HG03159 (cell line): ENCODE measurements at regions not wholly inside any gene's neighbourhood (a gene's known extent, or its start where the extent isn't known, plus 50 kb on each side); places are given as distances from the start of the nearest gene placed in this dataset.
"Not testable (repeated sequence)": the region's sequence is repeated elsewhere in the genome, so short reads cannot be mapped to it uniquely, and the experiment has no call there.

Experiments
- ATAC-seq: cut with Tn5 transposase; IDR thresholded peaks from one replicate; pipeline ENCODE4 v1.9.1; 2021; ENCODE audit warnings: mild to moderate bottlenecking, moderate library complexity; ENCODE audit not compliant: unreplicated experiment

GRCh38 chr11:82539669-82540068 lies 194.0 kb downstream of the FAM181B start:
- peak; percentile 87 for ATAC-seq

DNA sequence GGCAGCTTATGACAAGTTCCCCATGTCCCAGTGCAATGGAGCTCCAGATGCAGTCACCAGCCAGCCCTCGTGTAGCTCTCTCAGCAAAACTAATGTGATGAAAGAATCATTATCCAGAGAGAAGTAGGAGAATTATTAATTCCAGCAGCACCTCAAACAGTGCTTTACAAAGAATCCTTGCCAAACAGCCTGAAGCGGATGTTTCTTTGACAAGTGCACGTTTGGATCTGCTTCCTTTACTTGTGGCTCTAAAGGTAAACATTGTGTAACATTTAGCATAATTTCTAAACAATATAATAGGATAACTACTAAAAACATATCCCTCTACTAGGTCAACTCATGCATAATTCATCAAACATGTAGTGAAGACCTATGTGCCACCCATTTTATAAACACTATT lies 197.0 kb downstream of the FAM181B start:
- no peak for ATAC-seq

- no peak for ATAC-seq
Observed at GRCh38 chr11:82533628-82534327, 199.9 kb downstream of the FAM181B start.

DNA sequence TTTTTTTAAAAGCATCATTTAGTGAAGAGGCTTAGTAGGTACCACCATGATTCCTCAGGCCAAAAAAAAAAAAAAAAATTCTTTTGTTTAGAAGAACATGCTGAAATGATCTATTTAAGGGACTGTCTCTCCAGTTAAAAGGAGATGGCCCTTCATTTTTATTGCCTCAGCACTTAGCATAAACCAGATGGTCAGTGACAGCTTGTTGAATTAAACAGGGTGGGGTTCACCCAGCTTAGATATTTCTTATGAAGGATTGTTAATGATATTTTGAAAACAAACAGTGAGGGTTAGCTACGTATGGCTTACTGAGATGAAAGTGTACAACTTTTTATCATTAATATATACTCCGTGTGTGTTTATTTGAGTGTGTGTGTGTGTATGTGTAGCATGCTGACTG lies 203.7 kb downstream of the FAM181B start:
- ATAC-seq = no peak

DNA sequence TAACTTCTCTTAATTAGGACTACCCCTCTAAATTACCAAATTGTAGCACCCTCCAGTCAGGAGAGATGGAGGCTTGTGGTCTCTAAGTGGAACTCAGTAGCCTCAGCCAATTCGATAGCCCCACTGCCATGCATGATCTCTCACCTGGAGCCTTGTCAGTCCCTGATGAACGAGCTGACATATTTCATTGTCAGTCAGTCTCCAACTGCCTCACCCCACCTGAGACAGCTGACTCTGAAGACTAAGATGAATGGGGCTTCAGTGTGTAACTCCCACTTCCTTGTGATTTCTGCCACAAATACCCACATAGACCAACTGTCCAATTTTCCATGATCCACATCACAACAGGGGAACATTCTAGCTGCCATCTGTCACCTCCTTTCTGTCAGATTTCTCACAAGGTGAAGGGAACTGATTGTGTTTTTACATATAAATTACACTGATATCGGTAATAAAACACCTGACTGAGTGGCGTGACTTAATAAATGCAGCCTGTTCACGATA lies 206.5 kb downstream of the FAM181B start:
- no peak for ATAC-seq

GRCh38 chr11:82523141-82523540 lies 210.5 kb downstream of the FAM181B start:
- no peak for ATAC-seq

DNA sequence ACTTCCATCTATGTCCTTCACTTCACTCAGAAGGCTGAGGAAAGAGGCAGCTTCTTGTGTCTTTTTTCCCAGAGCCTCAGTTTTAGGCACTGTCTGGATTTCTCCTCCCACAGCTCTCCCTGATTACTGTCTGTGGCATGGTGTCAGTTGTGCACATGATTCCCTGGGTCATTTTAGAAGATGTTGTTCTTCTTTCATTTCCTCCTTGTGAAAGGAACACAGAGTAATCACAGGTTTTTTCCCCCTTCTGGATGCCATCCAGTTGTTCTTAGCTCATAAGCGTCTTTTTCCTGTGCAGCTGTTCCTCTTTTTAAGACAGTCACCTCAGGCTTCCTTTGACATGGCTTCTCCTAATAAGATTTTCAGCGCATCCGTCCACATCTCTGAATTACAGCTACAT lies 212.2 kb downstream of the FAM181B start:
- ATAC-seq = no peak

DNA sequence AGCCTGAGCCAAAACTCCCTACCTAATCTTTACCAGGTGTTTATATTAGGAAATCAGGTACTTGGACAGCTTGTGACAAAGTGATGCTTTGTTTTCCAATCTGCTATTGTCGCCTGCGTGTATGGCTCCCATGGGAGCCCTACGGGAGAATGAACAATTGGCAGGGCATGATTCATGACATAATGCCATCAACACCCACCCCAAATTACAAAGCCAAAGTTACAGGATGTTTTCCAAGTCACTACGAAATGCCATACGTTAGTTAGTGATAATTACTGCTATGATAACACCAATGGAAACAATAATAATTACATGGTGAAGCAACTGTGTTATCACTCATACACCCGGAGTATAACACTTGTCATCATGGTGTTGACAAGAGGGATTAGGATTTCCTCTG lies 226.4 kb downstream of the FAM181B start:
- no peak for ATAC-seq

DNA sequence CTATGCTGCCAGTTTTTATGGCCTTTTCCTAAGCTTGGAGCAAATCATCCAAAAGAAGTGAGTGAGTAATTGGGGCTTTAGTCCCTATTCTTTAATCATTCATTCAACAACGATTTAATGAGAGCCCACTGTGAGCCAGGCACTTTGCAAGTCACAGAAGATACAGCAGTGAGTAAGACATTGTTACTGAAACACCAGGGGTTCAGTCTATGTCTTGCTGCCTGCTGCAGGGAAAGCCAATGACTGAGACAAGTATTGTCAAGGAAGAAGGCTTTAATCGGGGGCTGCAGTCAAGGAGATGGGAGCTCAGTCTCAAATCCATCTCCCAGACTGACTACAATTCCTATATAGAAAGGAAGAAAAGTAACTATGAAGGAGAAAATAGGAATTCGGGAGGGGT lies 228.3 kb downstream of the FAM181B start:
- no peak for ATAC-seq

GRCh38 chr11:82501174-82501573 lies 232.5 kb downstream of the FAM181B start:
- not testable (repeated sequence) for ATAC-seq

DNA sequence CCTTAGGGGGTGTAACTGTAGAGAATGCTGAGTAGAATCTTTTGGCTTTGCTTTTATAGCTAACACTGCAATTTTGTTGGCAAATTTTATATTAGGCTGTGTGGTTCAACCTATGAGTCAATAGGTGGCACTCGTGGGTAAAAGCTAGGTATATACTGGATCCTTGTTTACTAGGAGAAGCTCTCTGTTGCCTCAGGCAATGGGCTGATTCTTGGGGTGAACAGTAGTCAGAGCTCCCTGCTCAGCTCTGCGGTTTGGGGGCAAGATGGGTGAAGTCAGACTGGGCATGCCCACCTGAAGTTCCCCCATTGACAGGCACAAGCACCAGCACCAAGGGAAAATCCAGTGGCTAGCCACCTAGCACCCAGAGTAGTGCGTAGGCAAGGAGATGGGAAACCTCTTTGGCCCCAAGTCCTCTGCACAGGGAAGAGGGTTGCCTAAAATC lies 238.7 kb downstream of the FAM181B start:
- peak; percentile 83 for ATAC-seq

GRCh38 chr11:82474876-82475275 lies 258.8 kb downstream of the FAM181B start:
- no peak for ATAC-seq

DNA sequence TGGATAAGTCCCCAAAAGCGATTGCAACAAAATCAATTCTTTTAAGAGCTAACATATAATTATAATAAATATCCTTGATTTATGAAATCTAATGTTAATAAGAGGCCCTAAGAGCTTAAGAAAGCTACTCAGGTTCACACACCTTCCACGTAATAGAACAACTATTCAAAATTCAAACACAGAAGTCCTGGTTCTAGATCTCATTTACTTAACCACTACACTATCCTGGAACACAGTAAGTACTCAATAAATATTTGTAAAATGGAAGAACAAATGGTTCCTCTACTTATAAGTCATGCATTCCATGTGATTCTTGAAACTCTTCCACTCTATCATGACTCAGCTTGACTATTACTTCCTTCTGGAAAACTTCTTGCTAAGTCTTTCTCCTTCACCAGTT lies 268.2 kb downstream of the FAM181B start:
- ATAC-seq = no peak

- ATAC-seq = no peak
Observed at GRCh38 chr11:82462608-82463242, 270.9 kb downstream of the FAM181B start.

GRCh38 chr11:82458761-82459160 lies 274.9 kb downstream of the FAM181B start:
- no peak for ATAC-seq

DNA sequence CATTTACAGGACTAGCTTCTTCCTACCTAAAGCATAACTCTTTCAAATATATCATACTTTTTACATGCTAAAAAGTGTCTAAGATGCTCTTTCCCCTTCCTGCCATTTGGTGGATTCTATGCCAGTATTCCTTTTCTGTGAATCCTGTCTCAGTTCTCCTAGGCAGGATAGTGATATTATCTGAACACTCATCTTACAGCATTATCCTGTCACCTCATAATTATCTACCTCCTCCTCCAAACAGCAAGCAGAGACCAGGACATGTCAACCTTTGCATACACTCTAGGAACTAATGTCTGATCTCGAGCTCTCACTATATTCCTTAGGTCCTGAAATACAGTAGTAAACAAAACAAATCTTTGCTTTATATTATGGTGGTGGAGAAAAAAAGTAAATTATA lies 275.5 kb downstream of the FAM181B start:
- no peak for ATAC-seq

DNA sequence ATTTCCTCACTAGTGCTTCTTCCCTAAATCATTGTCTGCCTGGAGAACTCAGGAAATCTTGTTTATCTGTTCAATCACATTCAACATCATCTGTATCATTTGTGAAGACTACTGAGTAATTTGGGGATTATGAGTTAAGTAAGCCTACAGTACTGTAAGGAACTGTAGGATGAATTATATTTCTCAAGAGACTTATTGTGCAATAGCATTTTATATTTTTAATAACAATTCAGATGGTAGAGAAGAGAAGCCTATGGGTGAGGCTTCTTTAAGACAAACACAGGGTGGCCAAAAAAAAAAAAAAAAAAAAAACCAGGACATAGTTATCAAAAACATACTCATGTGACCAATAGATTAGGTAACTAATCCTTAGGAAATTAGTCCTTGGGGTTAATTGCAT lies 282.7 kb downstream of the FAM181B start:
- no peak for ATAC-seq

DNA sequence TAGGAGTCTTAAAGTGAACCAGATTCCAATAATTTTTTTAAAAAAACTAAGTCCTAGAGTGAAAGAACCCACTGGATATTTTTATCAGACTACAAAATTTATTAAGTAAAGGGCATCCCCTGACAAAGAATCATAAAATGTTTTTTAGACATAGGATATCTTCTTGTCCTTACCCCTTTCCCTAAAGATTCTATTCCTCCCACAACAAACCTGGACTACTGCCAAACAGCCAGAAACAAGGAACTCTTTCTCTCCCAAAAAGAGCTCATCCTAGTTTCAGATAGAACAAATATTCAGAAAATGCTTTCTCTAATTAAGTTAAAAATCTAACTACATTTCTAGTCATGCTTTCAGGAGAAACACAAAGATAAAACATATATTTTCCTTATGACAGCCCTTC lies 327.1 kb downstream of the FAM181B start:
- ATAC-seq = no peak

GRCh38 chr11:82405421-82405820 lies 328.2 kb downstream of the FAM181B start:
- ATAC-seq = no peak

GRCh38 chr11:82404981-82405380 lies 328.7 kb downstream of the FAM181B start:
- no peak for ATAC-seq

DNA sequence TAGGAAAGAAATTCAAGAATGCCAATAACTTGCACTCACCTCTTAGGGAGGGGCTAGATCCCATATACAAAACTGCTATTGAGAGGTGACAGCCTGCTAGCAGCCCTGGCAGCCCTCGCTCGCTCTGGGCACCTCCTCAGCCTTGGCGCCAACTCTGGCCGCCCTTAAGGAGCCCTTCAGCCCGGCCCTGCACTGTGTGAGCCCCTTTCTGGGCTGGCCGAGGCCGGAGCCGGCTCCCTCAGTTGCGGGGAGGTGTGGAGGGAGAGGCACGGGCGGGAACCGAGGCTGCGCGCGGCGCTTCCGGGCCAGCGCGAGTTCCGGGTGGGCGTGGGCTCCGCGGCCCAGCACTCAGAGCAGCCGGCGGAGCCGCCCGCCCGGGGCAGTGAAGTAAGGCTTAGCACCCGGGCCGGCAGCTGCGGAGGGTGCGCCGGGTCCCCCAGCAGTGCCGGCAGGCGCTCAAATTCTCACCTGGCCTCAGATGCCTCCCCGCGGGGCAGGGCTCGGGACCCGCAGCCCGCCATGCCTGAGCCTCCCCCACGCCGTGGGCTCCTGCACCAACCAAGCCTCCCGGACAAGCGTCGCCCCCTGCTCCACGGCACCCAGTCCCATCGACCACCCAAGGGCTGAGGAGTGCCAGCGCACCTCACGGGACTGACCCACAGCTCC lies 329.9 kb downstream of the FAM181B start:
- ATAC-seq = no peak

- ATAC-seq = no peak
Observed at GRCh38 chr11:82398300-82398815, 335.3 kb downstream of the FAM181B start.
